ENCODE measurements at regions not wholly inside any gene's neighbourhood (a gene's known extent, or its start where the extent isn't known, plus 50 kb on each side); places are given as distances from the start of the nearest gene placed in this dataset.
"Not testable (repeated sequence)": the region's sequence is repeated elsewhere in the genome, so short reads cannot be mapped to it uniquely, and the experiment has no call there.

DNA sequence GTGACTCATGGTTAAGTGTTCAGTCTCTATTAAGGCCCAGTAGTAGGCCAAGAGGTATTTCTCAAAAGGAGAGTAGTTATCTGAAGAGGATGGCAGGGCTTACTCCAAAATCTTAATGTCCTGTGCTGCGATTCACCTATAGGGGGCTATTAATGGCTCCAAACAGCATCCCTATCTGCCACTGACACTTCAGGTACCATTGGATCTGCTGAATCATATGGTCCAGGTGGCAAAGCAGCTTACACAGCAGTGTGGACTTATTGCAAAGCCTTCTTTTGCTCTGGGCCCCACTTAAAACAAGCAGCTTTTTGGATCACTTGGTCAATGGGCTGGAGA, 60.8 kb upstream of the ATP2B1 start:
- H2AFZ ChIP-seq (ENCODE audit: low read length): no peak overlapping the region
- H3K4me3 ChIP-seq (replicated peaks in 1 of 4; ENCODE audit: control extremely low read depth in 1 of 4, insufficient read depth in 1 of 4, low read depth in 3 of 4, low read length in 4 of 4): no peak overlapping the region
- no peak for DNase-seq (ENCODE audit: low read depth in 2 of 2)
- H3K9ac ChIP-seq (ENCODE audit: insufficient read depth, low read length): no peak overlapping the region
- no peaks in the 10 kb centered on the region for H3K79me2 ChIP-seq (ENCODE audit: control insufficient read depth, insufficient read depth, low read length)
- peak overlapping the region; percentile 33 for H3K4me2 ChIP-seq (ENCODE audit: extremely low read depth, insufficient read depth, low read length)
- H3K27ac ChIP-seq (ENCODE audit: insufficient read depth, low read length): peak overlapping the region; percentile 65
- H4K20me1 ChIP-seq (ENCODE audit: control insufficient read depth, extremely low read depth, insufficient read depth, low read length): no peaks in the 10 kb centered on the region
- no peaks in the 10 kb centered on the region for H3K36me3 ChIP-seq (ENCODE audit: control insufficient read depth, insufficient read depth, low read length)
- no peaks in the 10 kb centered on the region for H3K27me3 ChIP-seq (ENCODE audit: control insufficient read depth, insufficient read depth, low read length)
- TF ChIP-seq EZH2 (IDR thresholded peaks at IDR 0.05; ENCODE audit: low read length, missing control alignments): no peak
- TF ChIP-seq, protein P1, sequence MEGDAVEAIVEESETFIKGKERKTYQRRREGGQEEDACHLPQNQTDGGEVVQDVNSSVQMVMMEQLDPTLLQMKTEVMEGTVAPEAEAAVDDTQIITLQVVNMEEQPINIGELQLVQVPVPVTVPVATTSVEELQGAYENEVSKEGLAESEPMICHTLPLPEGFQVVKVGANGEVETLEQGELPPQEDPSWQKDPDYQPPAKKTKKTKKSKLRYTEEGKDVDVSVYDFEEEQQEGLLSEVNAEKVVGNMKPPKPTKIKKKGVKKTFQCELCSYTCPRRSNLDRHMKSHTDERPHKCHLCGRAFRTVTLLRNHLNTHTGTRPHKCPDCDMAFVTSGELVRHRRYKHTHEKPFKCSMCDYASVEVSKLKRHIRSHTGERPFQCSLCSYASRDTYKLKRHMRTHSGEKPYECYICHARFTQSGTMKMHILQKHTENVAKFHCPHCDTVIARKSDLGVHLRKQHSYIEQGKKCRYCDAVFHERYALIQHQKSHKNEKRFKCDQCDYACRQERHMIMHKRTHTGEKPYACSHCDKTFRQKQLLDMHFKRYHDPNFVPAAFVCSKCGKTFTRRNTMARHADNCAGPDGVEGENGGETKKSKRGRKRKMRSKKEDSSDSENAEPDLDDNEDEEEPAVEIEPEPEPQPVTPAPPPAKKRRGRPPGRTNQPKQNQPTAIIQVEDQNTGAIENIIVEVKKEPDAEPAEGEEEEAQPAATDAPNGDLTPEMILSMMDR (conservative IDR thresholded peaks at IDR 0.05 in 1 of 2, IDR thresholded peaks at IDR 0.05 in 1 of 2; ENCODE audit: low read depth in 1 of 2, low read length in 2 of 2): no peak
- no peaks in the 10 kb centered on the region for H3K9me3 ChIP-seq (ENCODE audit: control insufficient read depth, insufficient read depth, low read depth, low read length)
- peaks cover 7% of the 10 kb centered on the region for H3K4me1 ChIP-seq (ENCODE audit: control insufficient read depth, extremely low read depth, insufficient read depth, low read length)

GRCh38 chr12:89768586-89769482, 60.2 kb upstream of the ATP2B1 start:
- Histone ChIP-seq H3K9ac (ENCODE audit: insufficient read depth, low read length) (no peak overlapping the region), H4K20me1 (ENCODE audit: control insufficient read depth, extremely low read depth, insufficient read depth, low read length) (no peaks in the 10 kb centered on the region), H3K4me1 (ENCODE audit: control insufficient read depth, extremely low read depth, insufficient read depth, low read length) (peaks cover 7% of the 10 kb centered on the region), H3K4me2 (ENCODE audit: extremely low read depth, insufficient read depth, low read length) (no peak overlapping the region), H3K9me3 (ENCODE audit: control insufficient read depth, insufficient read depth, low read depth, low read length) (no peaks in the 10 kb centered on the region), H2AFZ (ENCODE audit: low read length) (no peak overlapping the region), H3K27me3 (ENCODE audit: control insufficient read depth, insufficient read depth, low read length) (no peaks in the 10 kb centered on the region), H3K79me2 (ENCODE audit: control insufficient read depth, insufficient read depth, low read length) (no peaks in the 10 kb centered on the region), H3K27ac (ENCODE audit: insufficient read depth, low read length) (peak overlapping the region; percentile 55), H3K4me3 (replicated peaks in 1 of 4; ENCODE audit: control extremely low read depth in 1 of 4, insufficient read depth in 1 of 4, low read depth in 3 of 4, low read length in 4 of 4) (no peak overlapping the region), H3K36me3 (ENCODE audit: control insufficient read depth, insufficient read depth, low read length) (no peaks in the 10 kb centered on the region)
- TF ChIP-seq, protein P1 (conservative IDR thresholded peaks at IDR 0.05 in 1 of 2, IDR thresholded peaks at IDR 0.05 in 1 of 2; ENCODE audit: low read depth in 1 of 2, low read length in 2 of 2): no peak
- peak; percentile 89 to 98 for DNase-seq (ENCODE audit: low read depth in 2 of 2)

- Histone ChIP-seq H2AFZ (ENCODE audit: low read length) (no peak overlapping the region), H4K20me1 (ENCODE audit: control insufficient read depth, extremely low read depth, insufficient read depth, low read length) (no peaks in the 10 kb centered on the region), H3K9me3 (ENCODE audit: control insufficient read depth, insufficient read depth, low read depth, low read length) (no peaks in the 10 kb centered on the region), H3K27me3 (ENCODE audit: control insufficient read depth, insufficient read depth, low read length) (no peaks in the 10 kb centered on the region), H3K79me2 (ENCODE audit: control insufficient read depth, insufficient read depth, low read length) (no peaks in the 10 kb centered on the region), H3K27ac (ENCODE audit: insufficient read depth, low read length) (no peak overlapping the region), H3K4me1 (ENCODE audit: control insufficient read depth, extremely low read depth, insufficient read depth, low read length) (peaks cover 7% of the 10 kb centered on the region), H3K4me2 (ENCODE audit: extremely low read depth, insufficient read depth, low read length) (no peak overlapping the region), H3K4me3 (replicated peaks in 1 of 4; ENCODE audit: control extremely low read depth in 1 of 4, insufficient read depth in 1 of 4, low read depth in 3 of 4, low read length in 4 of 4) (no peak overlapping the region), H3K36me3 (ENCODE audit: control insufficient read depth, insufficient read depth, low read length) (no peaks in the 10 kb centered on the region), H3K9ac (ENCODE audit: insufficient read depth, low read length) (no peak overlapping the region)
- TF ChIP-seq EZH2 (IDR thresholded peaks at IDR 0.05; ENCODE audit: low read length, missing control alignments): no peak
- TF ChIP-seq, protein P1 (conservative IDR thresholded peaks at IDR 0.05 in 1 of 2, IDR thresholded peaks at IDR 0.05 in 1 of 2; ENCODE audit: low read depth in 1 of 2, low read length in 2 of 2): no peak
- DNase-seq (ENCODE audit: low read depth in 2 of 2): no peak
Observed at GRCh38 chr12:89765959-89766824, 57.6 kb upstream of the ATP2B1 start.

- not testable (repeated sequence) for H3K4me3 ChIP-seq (replicated peaks in 1 of 4; ENCODE audit: control extremely low read depth in 1 of 4, insufficient read depth in 1 of 4, low read depth in 3 of 4, low read length in 4 of 4); H3K4me2 ChIP-seq (ENCODE audit: extremely low read depth, insufficient read depth, low read length); DNase-seq (ENCODE audit: low read depth in 2 of 2); H3K79me2 ChIP-seq (ENCODE audit: control insufficient read depth, insufficient read depth, low read length); H3K9me3 ChIP-seq (ENCODE audit: control insufficient read depth, insufficient read depth, low read depth, low read length); H3K27me3 ChIP-seq (ENCODE audit: control insufficient read depth, insufficient read depth, low read length); H2AFZ ChIP-seq (ENCODE audit: low read length); H4K20me1 ChIP-seq (ENCODE audit: control insufficient read depth, extremely low read depth, insufficient read depth, low read length); H3K9ac ChIP-seq (ENCODE audit: insufficient read depth, low read length); H3K36me3 ChIP-seq (ENCODE audit: control insufficient read depth, insufficient read depth, low read length); H3K4me1 ChIP-seq (ENCODE audit: control insufficient read depth, extremely low read depth, insufficient read depth, low read length); H3K27ac ChIP-seq (ENCODE audit: insufficient read depth, low read length)
Observed at GRCh38 chr12:89764164-89764563, 55.5 kb upstream of the ATP2B1 start.
